ENCODE measurements at regions not wholly inside any gene's neighbourhood (a gene's known extent, or its start where the extent isn't known, plus 50 kb on each side); places are given as distances from the start of the nearest gene placed in this dataset.

DNA sequence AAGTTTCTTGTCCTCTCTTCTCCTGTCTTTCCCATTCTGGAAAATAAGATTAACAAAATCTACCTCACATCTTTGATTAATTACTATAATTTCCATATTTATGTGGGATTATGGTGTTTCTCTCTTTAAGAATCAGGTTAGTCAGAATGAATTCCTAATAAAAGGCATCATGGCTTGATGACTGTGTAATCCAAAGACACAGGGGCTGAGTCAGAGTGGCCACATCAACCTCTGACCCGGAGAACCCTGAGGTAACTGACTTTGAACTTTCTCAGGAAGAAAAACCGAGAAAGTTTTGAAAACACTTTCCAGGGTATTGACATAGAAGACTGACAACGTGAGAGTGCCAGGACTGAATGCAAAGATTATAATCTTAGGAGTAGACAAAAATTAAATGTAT lies 170.3 kb upstream of the MCTP2 start:
- TF ChIP-seq, protein P1, sequence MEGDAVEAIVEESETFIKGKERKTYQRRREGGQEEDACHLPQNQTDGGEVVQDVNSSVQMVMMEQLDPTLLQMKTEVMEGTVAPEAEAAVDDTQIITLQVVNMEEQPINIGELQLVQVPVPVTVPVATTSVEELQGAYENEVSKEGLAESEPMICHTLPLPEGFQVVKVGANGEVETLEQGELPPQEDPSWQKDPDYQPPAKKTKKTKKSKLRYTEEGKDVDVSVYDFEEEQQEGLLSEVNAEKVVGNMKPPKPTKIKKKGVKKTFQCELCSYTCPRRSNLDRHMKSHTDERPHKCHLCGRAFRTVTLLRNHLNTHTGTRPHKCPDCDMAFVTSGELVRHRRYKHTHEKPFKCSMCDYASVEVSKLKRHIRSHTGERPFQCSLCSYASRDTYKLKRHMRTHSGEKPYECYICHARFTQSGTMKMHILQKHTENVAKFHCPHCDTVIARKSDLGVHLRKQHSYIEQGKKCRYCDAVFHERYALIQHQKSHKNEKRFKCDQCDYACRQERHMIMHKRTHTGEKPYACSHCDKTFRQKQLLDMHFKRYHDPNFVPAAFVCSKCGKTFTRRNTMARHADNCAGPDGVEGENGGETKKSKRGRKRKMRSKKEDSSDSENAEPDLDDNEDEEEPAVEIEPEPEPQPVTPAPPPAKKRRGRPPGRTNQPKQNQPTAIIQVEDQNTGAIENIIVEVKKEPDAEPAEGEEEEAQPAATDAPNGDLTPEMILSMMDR (IDR thresholded peaks at IDR 0.05; ENCODE audit: insufficient read depth, low read depth, low read length): no peak
- no peak for TF ChIP-seq EZH2 (IDR thresholded peaks at IDR 0.05; ENCODE audit: insufficient read depth, low read length)
